ENCODE measurements at regions not wholly inside any gene's neighbourhood (a gene's known extent, or its start where the extent isn't known, plus 50 kb on each side); places are given as distances from the start of the nearest gene placed in this dataset.

DNA sequence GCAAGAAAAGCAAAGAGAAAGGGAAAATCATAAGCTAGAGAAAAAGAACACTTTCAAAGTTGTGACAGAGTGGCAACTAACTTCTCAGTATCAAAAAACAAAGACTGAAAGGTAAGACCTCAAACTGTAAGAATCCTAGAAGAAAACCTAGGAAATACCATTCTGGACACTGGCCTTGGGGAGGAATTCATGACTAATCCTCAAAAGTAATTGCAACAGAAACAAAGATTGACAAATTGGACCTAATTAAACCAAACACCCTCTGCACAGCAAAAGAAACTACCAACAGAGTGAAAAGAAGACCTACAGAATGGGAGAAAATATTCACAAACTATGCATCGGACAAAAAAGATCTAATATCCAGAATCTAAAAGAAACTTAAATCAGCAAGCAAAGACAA is 79.1 kb downstream of the FEM1C start (continued):
- TF ChIP-seq, protein P1, sequence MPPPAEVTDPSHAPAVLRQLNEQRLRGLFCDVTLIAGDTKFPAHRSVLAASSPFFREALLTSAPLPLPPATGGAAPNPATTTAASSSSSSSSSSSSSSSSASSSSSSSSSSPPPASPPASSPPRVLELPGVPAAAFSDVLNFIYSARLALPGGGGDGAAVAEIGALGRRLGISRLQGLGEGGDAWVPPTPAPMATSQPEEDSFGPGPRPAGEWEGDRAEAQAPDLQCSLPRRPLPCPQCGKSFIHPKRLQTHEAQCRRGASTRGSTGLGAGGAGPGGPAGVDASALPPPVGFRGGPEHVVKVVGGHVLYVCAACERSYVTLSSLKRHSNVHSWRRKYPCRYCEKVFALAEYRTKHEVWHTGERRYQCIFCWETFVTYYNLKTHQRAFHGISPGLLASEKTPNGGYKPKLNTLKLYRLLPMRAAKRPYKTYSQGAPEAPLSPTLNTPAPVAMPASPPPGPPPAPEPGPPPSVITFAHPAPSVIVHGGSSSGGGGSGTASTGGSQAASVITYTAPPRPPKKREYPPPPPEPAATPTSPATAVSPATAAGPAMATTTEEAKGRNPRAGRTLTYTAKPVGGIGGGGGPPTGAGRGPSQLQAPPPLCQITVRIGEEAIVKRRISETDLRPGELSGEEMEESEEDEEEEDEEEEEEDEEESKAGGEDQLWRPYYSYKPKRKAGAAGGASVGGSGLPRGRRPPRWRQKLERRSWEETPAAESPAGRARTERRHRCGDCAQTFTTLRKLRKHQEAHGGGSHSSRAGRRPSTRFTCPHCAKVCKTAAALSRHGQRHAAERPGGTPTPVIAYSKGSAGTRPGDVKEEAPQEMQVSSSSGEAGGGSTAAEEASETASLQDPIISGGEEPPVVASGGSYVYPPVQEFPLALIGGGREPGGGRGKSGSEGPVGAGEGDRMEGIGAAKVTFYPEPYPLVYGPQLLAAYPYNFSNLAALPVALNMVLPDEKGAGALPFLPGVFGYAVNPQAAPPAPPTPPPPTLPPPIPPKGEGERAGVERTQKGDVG (CRISPR knock-in tag; IDR thresholded peaks at IDR 0.05; ENCODE audit: borderline replicate concordance) = no peak
- TF ChIP-seq, protein P2, sequence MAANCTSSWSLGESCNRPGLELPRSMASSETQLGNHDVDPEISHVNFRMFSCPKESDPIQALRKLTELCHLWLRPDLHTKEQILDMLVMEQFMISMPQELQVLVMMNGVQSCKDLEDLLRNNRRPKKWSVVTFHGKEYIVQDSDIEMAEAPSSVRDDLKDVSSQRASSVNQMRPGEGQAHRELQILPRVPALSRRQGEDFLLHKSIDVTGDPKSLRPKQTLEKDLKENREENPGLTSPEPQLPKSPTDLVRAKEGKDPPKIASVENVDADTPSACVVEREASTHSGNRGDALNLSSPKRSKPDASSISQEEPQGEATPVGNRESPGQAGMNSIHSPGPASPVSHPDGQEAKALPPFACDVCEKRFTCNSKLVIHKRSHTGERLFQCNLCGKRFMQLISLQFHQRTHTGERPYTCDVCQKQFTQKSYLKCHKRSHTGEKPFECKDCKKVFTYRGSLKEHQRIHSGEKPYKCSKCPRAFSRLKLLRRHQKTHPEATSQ (CRISPR knock-in tag; IDR thresholded peaks at IDR 0.05; ENCODE audit: borderline replicate concordance) = no peak
- TF ChIP-seq ZNF350 (CRISPR knock-in tag; IDR thresholded peaks at IDR 0.05; ENCODE audit: borderline replicate concordance, low read depth) (no peak), RFX3 (CRISPR knock-in tag; IDR thresholded peaks at IDR 0.05) (no peak), KDM2A (CRISPR knock-in tag; IDR thresholded peaks at IDR 0.05; ENCODE audit: borderline replicate concordance, low read depth) (no peak), CHD4 (IDR thresholded peaks at IDR 0.05; ENCODE audit: borderline replicate concordance, low read length) (no peak), PHF5A (CRISPR knock-in tag; IDR thresholded peaks at IDR 0.05; ENCODE audit: low read depth, unreplicated experiment) (no peak), SOX6 (IDR thresholded peaks at IDR 0.05) (no peak), SOX6 (CRISPR knock-in tag; IDR thresholded peaks at IDR 0.05) (no peak), MBD4 (IDR thresholded peaks at IDR 0.05; ENCODE audit: borderline replicate concordance, low read length) (no peak), HCFC1 (IDR thresholded peaks at IDR 0.05; ENCODE audit: low read depth, low read length) (no peak)
